ENCODE measurements at regions not wholly inside any gene's neighbourhood (a gene's known extent, or its start where the extent isn't known, plus 50 kb on each side); places are given as distances from the start of the nearest gene placed in this dataset.

DNA sequence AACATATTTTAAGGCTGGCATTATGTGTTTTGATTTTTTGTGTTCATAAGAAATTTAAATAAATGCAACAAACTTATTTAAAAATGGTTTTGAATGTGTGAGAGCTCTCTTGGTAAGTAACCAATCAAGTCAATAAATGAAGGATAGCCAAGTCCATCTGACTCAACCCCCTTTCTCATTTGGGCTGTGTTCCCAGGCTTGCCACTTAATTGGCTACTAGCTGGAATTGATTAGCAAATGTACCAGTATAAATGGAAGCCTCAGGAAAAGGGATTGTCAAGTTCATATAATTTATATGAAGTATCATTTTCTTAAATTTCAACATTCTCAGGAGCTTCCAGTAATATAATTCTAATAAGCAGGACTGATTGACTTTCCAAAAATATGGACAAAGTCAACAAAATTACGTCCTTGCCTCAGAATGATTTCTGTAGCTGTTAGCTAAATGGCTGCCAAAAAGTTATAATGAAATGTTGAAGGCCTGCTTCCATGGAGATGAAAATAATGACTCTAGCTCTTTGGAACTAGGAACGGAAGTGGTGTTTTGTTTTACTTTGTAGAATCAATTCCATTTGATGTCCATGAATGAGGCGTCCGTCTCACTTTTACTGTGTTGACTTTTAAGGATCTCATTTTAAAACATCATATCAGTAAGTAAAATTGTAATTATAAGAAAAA, 614.9 kb downstream of the CDH26 start:
- no peak for DNase-seq (ENCODE audit: low read depth in 2 of 2)

DNA sequence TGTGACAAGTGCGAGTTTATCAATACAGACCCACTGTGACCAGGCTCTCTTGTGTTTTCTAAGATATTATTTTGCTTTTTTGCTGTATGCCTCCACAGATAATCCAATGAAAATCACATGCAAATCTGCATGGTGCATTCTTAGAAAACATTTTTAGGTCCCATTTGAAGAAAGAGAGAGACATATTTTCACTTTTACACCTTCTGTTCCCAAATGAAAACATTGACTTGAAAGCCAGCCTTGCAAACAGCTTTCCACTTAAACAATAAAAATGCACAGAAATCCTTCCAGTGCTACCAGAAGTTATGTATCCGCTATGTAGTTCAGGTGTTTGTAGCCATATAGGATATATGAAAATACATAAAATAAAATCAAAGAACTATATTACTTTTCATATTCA, 618.0 kb downstream of the CDH26 start:
- DNase-seq (ENCODE audit: low read depth in 2 of 2): no peak

DNA sequence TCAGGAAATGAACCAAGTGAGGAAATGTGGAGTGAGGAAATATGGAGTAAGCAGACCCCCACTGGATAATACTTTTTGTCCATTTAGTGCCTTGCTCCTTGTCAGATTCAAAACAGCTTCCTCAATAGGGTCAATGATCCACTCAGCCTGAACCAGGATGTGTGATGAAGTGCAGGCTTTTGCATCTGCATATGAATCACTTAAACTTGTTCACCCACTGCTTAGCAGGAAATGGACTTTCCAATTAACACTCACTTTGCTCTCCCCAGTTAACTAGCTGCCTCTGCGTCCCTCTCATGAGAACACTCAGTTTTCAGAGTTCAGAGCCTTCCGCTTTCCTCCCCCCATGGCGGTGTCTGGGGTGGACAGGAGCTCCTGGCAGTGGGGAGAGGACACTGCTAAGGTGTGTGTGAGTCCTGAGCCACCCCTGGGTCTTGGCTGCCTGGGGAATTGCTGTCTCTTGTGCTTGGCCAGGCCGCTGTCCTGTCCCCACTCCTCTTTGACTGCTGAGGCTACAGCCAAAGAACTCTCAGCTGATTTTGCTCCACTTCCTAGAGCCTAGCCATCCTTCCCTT, 621.8 kb downstream of the CDH26 start:
- no peak for DNase-seq (ENCODE audit: low read depth in 2 of 2)

DNA sequence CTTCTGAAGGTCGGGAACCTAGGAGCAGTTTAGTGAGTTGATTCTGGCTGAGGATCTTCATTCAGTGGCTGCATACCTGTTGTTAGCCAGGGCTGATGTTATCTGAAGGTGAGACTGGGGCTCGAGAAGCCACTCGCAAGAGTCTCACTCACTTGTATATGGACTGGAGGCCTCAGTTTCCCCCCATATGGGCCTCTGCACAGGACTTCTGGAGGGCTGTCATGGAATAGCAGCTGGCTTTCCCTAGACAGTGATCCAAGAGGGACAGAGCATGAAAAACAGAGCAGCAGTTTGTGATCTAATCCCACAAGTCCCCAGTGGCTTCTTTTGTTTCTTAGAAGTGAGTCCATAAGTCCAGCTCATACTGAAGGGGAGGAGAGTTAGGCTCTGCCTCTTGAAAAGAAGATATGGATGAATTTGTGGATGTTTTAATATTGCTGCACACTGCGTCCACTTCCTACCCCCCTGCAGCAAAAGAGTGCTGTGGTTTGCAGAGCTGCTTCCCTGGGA, 623.4 kb downstream of the CDH26 start:
- no peak for DNase-seq (ENCODE audit: low read depth in 2 of 2)

DNA sequence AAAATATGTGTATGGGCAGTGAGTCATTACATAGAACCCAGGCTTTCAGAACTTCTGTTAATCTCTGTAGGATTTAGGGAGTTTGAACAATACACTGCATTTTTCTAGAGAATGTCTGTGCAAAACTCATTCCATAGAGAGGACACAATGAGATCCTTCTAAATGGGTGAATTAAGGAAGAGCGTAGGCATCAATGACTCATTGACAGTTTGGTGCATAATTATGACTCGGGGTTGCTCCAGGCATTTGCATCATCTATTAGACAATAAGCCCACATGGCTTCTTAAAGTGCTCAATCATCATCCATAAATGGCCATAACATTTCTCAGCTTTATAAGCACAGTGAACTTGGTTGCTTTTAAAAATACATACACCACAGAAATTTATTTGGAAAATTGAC, 625.5 kb downstream of the CDH26 start:
- no peak for DNase-seq (ENCODE audit: low read depth in 2 of 2)

DNA sequence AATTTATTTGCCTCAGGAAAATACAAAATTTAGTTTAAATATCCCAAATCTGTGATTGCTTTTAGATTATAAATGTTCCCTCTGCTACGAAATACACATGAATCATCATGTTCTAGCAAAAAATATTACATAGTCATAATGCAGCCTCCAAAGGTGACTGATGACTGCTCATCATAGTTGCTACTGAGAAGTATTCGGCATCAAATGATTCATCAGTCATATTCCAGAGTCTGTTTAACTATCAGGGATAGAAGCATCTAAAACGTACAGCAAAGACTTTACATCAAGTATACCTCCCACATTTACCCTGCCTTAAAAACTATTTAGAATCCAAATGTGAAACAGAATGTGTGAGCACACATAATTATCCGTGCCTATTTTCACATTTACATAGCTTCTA, 626.0 kb downstream of the CDH26 start:
- no peak for DNase-seq (ENCODE audit: low read depth in 2 of 2)

DNA sequence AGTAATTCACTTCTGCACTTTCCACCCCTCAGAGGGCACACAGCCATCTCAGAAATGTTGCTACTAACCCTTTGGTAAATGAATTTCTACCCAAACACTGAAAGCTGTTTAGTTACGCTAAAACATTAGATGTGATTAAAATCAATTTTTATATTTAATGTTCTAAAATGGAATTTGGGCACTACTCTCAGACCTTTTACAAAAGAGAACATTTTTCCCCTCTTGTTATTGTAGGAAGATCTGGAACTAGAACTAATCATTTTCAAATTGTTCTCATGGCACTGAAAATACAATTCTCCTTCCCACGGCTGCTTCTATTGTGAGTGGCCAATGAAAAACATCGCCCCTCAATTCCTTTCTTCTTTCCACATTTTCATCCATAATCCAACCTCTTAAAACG, 627.4 kb downstream of the CDH26 start:
- DNase-seq (ENCODE audit: low read depth in 2 of 2): no peak

DNA sequence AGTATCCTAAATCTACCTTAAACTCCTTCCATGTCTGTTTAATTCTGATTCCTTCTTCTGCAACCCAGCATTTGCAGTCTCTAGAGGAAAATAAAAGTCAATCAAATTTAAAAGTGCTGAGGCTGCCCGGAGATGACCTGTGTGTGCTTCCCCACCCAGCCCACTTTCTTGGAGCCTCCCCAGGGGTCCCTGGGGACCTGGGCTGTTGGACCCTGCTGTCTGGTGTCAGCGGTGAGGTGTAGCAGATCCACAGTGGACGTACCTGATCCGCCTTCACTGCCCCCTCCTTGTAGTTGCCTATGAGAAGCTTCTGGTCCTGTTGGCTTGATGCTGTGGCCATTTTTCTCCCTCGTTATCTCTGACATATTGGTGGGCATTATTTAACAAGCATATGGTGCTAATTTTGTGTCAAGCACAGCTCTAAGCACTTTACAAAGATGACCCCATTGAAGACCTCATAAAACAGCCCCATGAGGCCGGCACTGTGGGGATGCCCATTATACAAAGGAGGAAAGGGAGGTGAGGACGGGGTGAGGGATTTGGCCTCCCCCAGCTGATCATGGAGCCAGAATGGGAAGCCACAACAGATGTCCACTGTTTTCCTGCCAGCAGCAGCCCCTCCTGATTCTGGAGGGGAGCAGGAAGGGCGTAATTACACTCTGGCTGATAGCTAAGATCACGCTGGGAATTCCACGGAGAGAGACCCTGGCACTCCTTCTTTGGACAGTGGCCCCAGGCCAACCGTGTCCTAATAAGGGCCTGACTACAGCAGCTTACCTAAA, 628.2 kb downstream of the CDH26 start:
- no peak for DNase-seq (ENCODE audit: low read depth in 2 of 2)

DNA sequence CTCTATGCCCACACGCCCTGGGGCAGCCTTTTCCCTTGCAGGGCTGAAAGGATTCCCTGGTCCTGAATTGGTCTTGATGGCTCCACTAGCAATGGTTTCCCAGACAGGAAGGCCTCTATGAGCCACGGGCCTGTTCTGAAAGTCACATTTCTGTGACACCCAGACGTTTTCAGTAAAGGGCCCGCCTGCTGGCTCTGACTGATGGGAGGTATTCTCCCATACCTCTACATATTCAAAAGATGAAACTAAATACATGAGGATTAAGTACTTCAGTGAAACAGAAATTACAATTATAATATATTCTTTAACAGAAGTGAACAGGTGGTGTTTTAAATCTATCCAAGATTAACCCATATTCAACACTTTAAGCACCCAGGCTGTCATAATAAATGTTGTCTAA, 629.8 kb downstream of the CDH26 start:
- no peak for DNase-seq (ENCODE audit: low read depth in 2 of 2)

DNA sequence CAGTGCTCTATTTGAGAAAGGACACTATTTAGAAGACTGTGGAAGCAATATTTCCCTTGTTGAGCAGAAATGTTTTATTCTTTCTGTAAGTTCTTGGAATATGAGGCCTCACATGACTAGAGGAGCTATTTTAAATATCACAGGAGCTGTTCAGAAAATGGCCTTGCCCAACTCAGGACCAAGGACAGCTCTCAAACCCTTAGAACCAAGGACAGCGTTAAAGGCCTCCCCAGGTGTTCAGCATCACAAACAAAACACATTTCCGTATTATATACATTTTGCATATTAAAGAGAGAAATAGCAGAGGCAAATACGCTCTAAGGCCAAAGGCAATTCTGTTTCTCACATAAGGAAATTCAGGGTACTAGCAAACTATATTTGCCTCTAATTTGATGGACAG, 631.4 kb downstream of the CDH26 start:
- DNase-seq (ENCODE audit: low read depth in 2 of 2): no peak

DNA sequence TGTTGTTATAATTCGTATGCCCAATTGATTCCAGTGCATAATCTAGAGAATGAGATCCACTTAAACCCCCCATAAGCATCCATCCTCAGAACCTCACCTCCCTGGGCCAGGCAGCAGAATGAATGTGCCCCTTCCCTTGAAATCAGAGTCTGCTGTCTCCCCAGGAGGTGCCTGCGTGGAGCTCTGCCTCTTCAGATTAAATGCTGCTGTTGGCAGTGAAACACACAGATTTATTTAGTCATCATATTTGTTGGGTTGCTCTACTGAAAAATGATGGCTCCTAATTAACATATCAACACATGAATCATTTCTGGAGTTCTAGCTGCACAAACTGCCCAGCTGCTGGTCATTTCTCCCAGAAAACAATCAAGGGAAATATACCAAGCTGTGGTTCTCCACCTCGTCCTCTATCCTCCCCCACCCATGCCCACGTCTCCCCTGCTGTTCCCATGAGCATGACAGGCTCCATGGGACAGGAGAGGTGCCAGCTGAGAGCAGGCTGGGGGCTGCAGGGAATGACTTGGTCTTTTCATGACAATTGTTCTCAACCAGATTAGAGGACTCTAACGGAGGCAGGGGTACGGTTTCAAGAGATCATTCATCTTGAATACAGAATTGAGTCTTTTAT, 633.1 kb downstream of the CDH26 start:
- no peak for DNase-seq (ENCODE audit: low read depth in 2 of 2)

DNA sequence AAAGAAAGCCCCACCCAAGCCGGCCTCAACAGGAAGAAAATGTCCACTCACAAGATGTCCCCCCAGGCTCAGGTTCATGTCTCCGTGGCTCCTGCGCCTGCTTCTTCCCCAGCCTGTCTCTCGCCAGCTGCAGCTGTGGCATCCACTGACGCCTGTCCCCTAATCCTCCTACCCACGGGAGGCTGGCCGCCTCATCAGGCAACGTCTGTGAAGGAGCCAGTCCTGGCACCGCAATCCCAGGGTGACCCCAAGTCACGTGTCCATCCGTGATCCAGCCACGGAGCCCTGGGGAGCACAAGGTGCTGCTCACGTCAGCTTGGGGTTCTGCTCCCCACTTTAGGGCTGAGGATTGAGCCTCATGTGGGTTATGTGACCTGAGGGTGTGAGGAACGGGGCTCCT, 640.3 kb downstream of the CDH26 start:
- DNase-seq (ENCODE audit: low read depth in 2 of 2): no peak

DNA sequence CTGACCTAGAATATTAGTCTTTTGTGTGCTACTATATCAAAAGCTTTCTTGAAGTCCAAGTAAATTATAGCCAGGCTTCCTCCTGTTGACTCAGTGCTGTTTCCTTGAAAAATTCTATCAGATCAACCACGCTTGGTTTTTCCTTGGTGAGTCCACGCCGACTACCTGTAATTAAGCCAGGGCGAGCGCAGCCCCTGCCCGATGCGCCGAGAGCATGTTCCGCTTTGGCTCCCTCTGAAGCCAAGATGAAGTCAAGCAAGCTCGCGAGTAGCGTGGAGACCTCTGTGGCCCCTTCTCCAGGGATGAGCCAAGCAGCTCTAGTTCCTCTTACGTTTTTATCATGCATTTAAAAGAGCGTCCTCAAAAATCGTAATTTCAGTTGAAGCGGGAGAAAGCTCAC, 641.2 kb downstream of the CDH26 start:
- DNase-seq (ENCODE audit: low read depth in 2 of 2): no peak

DNA sequence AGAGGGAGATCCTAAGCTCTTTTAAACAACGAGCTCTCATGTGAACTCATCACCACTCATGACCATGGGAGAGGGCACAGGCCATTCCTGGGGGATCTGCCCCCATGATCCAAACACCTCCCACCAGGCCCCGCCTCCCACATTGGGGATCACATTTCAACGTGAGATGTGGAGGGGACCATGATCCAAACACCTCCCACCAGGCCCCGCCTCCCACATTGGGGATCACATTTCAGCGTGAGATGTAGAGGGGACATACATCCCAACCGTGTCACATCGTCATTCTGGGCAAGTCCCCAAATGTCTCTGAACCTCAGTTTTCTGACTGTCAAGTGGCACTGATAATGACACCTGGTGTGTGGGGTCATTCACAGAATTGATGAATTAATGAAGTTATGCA, 641.8 kb downstream of the CDH26 start:
- no peak for DNase-seq (ENCODE audit: low read depth in 2 of 2)

DNA sequence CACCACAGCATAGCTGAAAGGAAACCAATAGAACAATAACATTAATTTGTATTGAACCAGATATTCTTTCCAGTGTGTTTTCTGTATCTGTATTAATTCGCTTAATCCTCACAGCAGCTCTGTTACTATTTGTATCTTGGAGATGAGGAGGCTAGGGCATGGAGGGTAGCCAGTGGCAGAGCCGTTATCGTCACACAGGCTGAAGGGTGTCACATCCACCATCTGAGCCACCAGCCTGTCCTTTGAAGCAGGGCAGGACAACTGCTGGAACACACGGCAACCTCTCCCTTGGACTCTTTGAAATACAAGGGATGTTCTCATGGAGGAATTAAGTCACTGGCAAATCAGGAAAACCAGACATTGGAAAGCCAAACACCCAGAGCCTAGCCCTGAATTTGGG, 628.0 kb upstream of the CDH4 start:
- no peak for DNase-seq (ENCODE audit: low read depth in 2 of 2)

DNA sequence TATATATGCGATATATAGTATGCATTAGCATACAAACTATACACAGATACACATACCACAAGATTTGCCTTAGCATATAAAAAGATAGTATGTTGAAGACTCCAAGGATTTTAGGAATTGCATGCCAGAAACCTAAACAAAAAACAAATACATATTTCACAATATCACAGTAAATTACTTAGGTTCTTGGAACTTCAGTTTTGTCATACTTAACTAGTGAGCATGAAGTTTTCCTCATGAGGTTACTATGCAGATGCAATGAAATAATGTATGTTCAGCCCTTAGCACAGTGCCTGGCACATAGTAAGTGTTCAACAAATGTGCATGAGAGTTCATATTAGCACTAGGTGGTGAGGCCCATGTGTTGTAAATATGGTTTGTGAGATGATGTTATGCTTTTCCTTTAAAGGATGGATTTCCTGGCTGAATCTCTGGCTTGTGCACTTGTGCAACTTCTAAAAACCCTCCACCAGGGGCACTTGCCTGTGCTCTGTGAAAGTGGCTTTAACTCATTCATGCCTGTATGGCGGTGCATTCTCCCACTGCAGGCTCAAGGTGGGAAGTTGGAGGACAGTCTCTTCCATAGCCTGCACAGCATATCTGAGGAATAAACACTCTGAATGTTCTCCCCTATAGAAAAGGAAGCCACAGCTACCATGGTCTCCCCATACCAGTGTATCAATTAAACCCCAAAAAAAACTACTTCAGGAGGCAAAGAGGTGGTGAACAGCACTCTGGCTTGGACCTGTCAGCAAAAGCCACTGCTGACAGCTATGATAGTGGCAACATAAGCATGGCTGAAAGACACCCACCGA, 624.1 kb upstream of the CDH4 start:
- DNase-seq (ENCODE audit: low read depth in 2 of 2): no peak

DNA sequence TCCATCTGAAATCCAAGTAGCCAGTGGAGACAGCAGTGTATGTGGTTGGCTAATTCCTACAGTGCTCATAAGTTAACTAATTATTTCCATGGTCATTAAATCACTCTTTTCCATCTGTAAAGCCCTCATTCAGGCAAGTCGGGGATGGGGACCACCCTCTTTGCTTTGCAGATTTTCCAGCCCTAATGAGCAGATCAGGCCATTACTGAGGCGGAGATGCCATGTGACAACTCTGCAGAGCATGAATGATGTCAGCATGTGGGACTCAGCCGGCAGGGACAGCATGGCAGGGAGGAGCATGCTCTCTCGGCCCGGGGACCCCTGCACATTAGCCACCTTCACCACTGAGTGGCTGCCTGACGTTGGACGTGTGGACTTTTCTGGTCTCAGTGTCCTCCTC, 623.3 kb upstream of the CDH4 start:
- no peak for DNase-seq (ENCODE audit: low read depth in 2 of 2)

DNA sequence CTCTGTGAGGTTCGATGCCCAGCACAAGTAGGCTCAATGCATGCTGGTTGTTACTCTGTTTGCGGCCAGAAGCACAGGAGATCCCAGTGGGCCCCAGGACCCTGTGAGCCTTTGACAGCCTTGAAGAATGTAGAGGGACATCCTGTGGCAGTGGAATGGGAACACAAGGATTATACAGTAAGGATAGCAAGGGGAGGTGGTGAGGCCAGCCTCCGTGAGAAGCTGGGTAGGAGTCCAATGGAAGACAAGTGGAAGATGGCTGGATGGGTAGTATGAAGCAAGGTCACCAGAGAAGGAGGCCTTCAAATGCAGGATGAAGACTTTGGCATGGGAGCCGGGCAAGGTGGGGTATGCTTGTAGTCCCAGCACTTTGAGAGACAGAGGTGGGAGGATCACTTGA, 622.9 kb upstream of the CDH4 start:
- DNase-seq (ENCODE audit: low read depth in 2 of 2): no peak

DNA sequence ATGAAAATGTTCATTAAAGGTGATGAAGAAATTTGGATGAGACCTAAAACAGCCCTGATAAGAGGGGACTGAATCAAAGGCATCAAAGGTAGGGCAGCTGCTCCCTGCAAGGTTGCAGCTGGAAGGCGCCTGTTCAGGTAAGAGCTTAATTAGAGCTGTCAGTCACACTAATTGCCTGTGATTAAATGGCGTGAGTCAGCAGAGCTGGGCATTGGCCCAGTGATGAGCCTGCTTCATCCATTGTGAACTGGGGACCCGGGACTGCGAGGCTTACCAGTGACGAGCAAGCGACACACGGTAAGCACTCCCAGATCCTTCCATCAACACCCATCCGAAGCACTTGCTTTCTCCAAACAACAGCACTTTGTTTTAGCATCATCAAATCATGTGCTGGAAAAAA, 621.5 kb upstream of the CDH4 start:
- no peak for DNase-seq (ENCODE audit: low read depth in 2 of 2)

DNA sequence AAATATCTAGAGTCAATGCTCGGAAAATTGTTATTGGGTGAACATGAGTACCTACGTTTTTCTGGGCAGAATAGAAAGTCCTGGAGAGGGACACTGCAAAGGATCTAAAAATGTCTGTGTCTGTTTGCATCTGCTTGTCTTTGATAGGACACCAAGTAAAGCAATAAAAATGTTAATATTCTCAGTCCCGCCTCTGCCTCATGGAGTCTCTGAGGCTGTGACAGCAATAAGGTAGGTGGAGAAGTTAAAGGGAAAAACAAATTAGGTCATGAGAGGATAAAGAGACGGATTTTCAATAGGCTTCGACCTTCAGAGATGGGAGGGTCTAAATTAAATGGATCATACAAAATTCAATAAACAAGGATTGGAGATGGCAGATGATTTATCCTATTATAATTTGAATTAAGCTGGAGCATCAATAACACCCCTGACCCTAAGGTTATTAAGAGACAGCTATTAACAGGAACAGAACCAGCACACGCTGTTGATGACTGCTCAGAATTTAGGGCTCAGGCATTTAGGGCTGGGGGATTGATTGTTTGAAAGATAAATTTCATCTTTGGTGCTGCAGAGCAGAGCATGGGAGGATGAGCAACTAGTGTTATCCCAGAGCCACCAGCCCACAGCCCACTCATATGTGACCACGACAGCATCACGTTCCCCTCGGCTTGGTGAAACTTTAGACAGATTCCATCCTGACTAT, 620.3 kb upstream of the CDH4 start:
- no peak for DNase-seq (ENCODE audit: low read depth in 2 of 2)

Measured in stimulated activated CD8-positive, alpha-beta memory T cell treated with anti-CD3 and anti-CD28 coated beads, Interleukin-2, amount 100 ng/mL, for 48 hours (primary cell).